ENCODE measurements at regions not wholly inside any gene's neighbourhood (a gene's known extent, or its start where the extent isn't known, plus 50 kb on each side); places are given as distances from the start of the nearest gene placed in this dataset.

DNA sequence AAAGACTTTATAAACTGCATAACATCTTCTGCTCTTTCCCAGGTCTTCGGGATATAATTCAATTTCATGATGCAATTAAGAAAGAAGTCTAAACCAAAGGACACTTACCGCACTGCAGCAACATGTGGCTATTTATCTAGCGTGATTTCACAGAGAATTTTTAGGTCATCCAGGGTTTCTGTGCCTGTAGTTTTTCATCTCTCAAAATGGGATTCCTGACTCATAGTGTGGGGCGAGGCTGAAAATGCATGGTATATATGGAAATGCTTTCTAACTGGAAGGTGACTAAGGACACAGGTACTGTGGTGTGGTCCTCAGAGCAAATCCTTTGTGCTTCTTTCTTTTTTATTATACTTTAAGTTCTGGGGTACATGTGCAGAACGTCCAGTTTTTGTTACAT lies 557.7 kb upstream of the KLF4 start:
- no peak for DNase-seq
- no peak overlapping the region for H3K27ac ChIP-seq (ENCODE audit: insufficient read depth in 1 of 2, low read depth in 1 of 2, low read length in 2 of 2, poor library complexity in 1 of 2, severe bottlenecking in 2 of 2)
- 100% methylated on average over 2 of the region's 5 CpGs for WGBS (ENCODE audit: insufficient coverage)

DNA sequence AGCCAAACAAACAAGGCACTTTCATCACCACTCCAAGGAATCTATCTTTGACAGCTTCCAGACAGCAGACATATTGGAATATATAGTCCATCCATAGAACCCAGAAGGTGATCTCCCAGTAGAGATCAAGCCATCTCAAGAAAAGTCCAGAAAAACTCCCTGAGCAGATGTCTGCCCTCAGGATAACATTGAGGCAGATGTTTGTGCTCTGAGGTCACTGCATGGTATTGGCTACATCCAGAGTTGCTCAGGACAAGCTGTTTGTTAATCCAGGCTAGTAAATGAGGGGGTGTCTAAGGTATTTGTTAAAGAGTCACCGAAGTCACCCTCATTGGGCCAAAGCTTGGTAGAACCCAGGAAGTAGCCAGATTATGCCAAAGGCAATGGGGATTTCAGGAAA lies 556.3 kb upstream of the KLF4 start:
- Histone ChIP-seq H3K27ac (ENCODE audit: insufficient read depth in 1 of 2, low read depth in 1 of 2, low read length in 2 of 2, poor library complexity in 1 of 2, severe bottlenecking in 2 of 2) (no peak overlapping the region), H3K27me3 (replicated peaks in 2 of 5; ENCODE audit: control insufficient read depth in 4 of 5, insufficient read depth in 5 of 5, low read length in 4 of 5) (no peaks in the 10 kb centered on the region), H3K4me3 (ENCODE audit: control insufficient read depth in 1 of 7, extremely low read depth in 1 of 7, insufficient read depth in 4 of 7, low read depth in 2 of 7, low read length in 6 of 7) (no peak overlapping the region), H3K4me1 (ENCODE audit: control extremely low read depth in 1 of 4, control insufficient read depth in 4 of 4, insufficient read depth in 4 of 4, low read length in 3 of 4) (no peaks in the 10 kb centered on the region), H3K9me3 (ENCODE audit: control extremely low read depth in 1 of 5, control insufficient read depth in 4 of 5, insufficient read depth in 2 of 5, low read depth in 1 of 5, low read length in 4 of 5) (peaks cover 0 to 14% (median 3%) of the 10 kb centered on the region in 5 experiments), H3K36me3 (ENCODE audit: control insufficient read depth in 4 of 4, insufficient read depth in 4 of 4, low read length in 3 of 4) (no peaks in the 10 kb centered on the region)
- WGBS (ENCODE audit: insufficient coverage): 100% methylated on average over 1 of the region's 1 CpG
- CTCF ChIA-PET: no interaction called here
- POLR2A ChIA-PET: no interaction called here
- no peak for DNase-seq

More for the DNA sequence above, 557.7 kb upstream of the KLF4 start:
- ChIA-PET POLR2A (no interaction called here), CTCF (no interaction called here)
- Histone ChIP-seq H3K4me1 (ENCODE audit: control extremely low read depth in 1 of 4, control insufficient read depth in 4 of 4, insufficient read depth in 4 of 4, low read length in 3 of 4) (no peaks in the 10 kb centered on the region), H3K27me3 (replicated peaks in 2 of 5; ENCODE audit: control insufficient read depth in 4 of 5, insufficient read depth in 5 of 5, low read length in 4 of 5) (no peaks in the 10 kb centered on the region), H3K9me3 (ENCODE audit: control extremely low read depth in 1 of 5, control insufficient read depth in 4 of 5, insufficient read depth in 2 of 5, low read depth in 1 of 5, low read length in 4 of 5) (peaks cover 0 to 13% (median 3%) of the 10 kb centered on the region in 5 experiments), H3K36me3 (ENCODE audit: control insufficient read depth in 4 of 4, insufficient read depth in 4 of 4, low read length in 3 of 4) (no peaks in the 10 kb centered on the region), H3K4me3 (ENCODE audit: control insufficient read depth in 1 of 7, extremely low read depth in 1 of 7, insufficient read depth in 4 of 7, low read depth in 2 of 7, low read length in 6 of 7) (no peak overlapping the region)

DNA sequence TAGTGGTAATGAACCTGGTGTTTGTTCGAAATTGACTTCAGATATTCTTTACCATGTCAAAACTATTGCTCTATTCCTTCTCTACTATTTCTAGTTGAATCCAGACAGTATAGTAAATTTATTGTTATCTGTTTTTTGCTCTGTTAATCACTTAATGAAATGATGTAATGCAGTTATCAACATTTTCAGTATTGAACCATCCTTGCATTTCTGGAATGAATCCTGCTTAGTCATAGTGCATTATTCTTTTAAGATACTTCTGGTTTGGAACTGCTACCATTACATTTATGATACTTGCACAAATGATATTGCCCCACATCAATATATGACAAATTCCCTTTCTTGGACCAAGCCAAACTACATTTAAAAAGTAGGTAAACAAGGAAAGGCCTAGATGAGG lies 554.0 kb upstream of the KLF4 start:
- Histone ChIP-seq H3K36me3 (ENCODE audit: control insufficient read depth in 4 of 4, insufficient read depth in 4 of 4, low read length in 3 of 4) (no peaks in the 10 kb centered on the region), H3K9me3 (ENCODE audit: control extremely low read depth in 1 of 5, control insufficient read depth in 4 of 5, insufficient read depth in 2 of 5, low read depth in 1 of 5, low read length in 4 of 5) (peaks cover 0 to 14% (median 3%) of the 10 kb centered on the region in 5 experiments), H3K27ac (ENCODE audit: insufficient read depth in 1 of 2, low read depth in 1 of 2, low read length in 2 of 2, poor library complexity in 1 of 2, severe bottlenecking in 2 of 2) (no peak overlapping the region), H3K4me1 (ENCODE audit: control extremely low read depth in 1 of 4, control insufficient read depth in 4 of 4, insufficient read depth in 4 of 4, low read length in 3 of 4) (no peaks in the 10 kb centered on the region), H3K4me3 (ENCODE audit: control insufficient read depth in 1 of 7, extremely low read depth in 1 of 7, insufficient read depth in 4 of 7, low read depth in 2 of 7, low read length in 6 of 7) (peak overlapping the region in 1 of 7 experiments; percentile 6), H3K27me3 (replicated peaks in 2 of 5; ENCODE audit: control insufficient read depth in 4 of 5, insufficient read depth in 5 of 5, low read length in 4 of 5) (no peaks in the 10 kb centered on the region)
- CTCF ChIA-PET: no interaction called here
- POLR2A ChIA-PET: no interaction called here
- DNase-seq: peak in 2 of 3 donors; percentile 1 to 5
- WGBS (ENCODE audit: insufficient coverage): no CpG with 5 or more reads among the region's 1 CpG

DNA sequence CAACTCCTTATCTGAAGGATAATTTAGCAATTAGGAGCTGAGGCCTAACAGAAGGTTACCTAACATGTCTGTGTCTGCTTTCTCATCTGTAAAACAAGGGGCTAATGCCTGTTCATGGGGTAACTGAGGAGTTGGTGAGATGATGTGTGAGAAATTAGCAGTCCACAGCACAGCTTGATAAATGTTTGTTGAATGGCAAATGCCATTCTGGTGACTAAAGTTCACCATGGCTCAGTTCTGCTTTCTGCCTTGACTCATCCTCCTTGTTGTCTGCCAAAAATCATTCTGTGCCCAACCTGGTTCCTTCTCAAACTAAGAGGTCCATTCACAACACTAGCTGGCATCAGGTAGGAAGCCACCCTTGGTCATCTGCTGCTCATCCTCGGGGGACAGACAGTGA lies 552.0 kb upstream of the KLF4 start:
- DNase-seq: no peak
- WGBS (ENCODE audit: insufficient coverage): 100% methylated on average over 1 of the region's 1 CpG

DNA sequence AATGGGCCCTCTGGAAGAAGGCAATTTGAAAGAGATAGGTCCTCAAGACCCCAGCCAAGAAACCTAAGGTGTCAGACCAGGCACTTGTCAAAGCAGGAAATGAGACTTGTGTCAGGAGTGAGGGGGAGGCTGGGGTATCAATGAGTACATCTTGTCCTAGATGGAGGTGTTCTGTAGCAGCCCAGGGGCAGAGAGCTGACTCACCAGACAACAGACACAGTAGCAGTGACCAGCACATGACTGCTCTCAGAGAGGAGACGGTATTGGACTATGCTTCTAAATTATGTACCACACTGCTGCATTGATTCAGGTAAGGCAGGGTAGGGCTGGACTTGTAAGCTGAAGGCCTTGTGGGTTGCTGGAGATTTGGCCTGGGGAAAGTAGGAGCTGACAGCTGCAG lies 551.2 kb upstream of the KLF4 start:
- Histone ChIP-seq H3K4me3 (ENCODE audit: control insufficient read depth in 1 of 7, extremely low read depth in 1 of 7, insufficient read depth in 4 of 7, low read depth in 2 of 7, low read length in 6 of 7) (no peak overlapping the region), H3K9me3 (ENCODE audit: control extremely low read depth in 1 of 5, control insufficient read depth in 4 of 5, insufficient read depth in 2 of 5, low read depth in 1 of 5, low read length in 4 of 5) (peaks cover 0 to 14% (median 3%) of the 10 kb centered on the region in 5 experiments), H3K36me3 (ENCODE audit: control insufficient read depth in 4 of 4, insufficient read depth in 4 of 4, low read length in 3 of 4) (no peaks in the 10 kb centered on the region), H3K27ac (ENCODE audit: insufficient read depth in 1 of 2, low read depth in 1 of 2, low read length in 2 of 2, poor library complexity in 1 of 2, severe bottlenecking in 2 of 2) (no peak overlapping the region), H3K27me3 (replicated peaks in 2 of 5; ENCODE audit: control insufficient read depth in 4 of 5, insufficient read depth in 5 of 5, low read length in 4 of 5) (no peaks in the 10 kb centered on the region), H3K4me1 (ENCODE audit: control extremely low read depth in 1 of 4, control insufficient read depth in 4 of 4, insufficient read depth in 4 of 4, low read length in 3 of 4) (no peaks in the 10 kb centered on the region)
- no peak for DNase-seq
- POLR2A ChIA-PET: no interaction called here
- no CpG with 5 or more reads among the region's 1 CpG for WGBS (ENCODE audit: insufficient coverage)
- CTCF ChIA-PET: no interaction called here

More for the DNA sequence above, 552.0 kb upstream of the KLF4 start:
- ChIA-PET CTCF (no interaction called here), POLR2A (no interaction called here)
- Histone ChIP-seq H3K4me1 (ENCODE audit: control extremely low read depth in 1 of 4, control insufficient read depth in 4 of 4, insufficient read depth in 4 of 4, low read length in 3 of 4) (no peaks in the 10 kb centered on the region), H3K36me3 (ENCODE audit: control insufficient read depth in 4 of 4, insufficient read depth in 4 of 4, low read length in 3 of 4) (no peaks in the 10 kb centered on the region), H3K9me3 (ENCODE audit: control extremely low read depth in 1 of 5, control insufficient read depth in 4 of 5, insufficient read depth in 2 of 5, low read depth in 1 of 5, low read length in 4 of 5) (peaks cover 0 to 14% (median 3%) of the 10 kb centered on the region in 5 experiments), H3K4me3 (ENCODE audit: control insufficient read depth in 1 of 7, extremely low read depth in 1 of 7, insufficient read depth in 4 of 7, low read depth in 2 of 7, low read length in 6 of 7) (no peak overlapping the region), H3K27ac (ENCODE audit: insufficient read depth in 1 of 2, low read depth in 1 of 2, low read length in 2 of 2, poor library complexity in 1 of 2, severe bottlenecking in 2 of 2) (no peak overlapping the region), H3K27me3 (replicated peaks in 2 of 5; ENCODE audit: control insufficient read depth in 4 of 5, insufficient read depth in 5 of 5, low read length in 4 of 5) (no peaks in the 10 kb centered on the region)

DNA sequence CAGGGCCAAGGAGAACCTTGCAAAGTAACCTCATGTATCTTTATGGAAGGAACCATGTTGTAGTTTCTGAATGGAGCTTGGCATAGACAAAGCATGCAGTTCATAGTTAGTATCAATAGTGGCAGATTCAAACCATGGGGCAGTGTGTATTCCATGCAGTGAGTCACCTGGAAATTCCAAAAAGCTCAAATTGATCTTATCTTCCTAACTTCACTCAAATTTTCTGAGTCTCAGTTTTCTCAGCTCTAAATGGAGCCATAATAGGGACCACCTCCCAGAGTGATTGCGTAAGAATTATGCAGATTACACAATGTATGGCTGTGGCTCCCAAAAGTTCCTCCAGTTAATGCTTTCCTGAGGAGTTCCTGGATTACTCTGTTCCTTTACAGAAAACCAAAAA lies 549.9 kb upstream of the KLF4 start:
- Histone ChIP-seq H3K27me3 (replicated peaks in 2 of 5; ENCODE audit: control insufficient read depth in 4 of 5, insufficient read depth in 5 of 5, low read length in 4 of 5) (no peaks in the 10 kb centered on the region), H3K4me3 (ENCODE audit: control insufficient read depth in 1 of 7, extremely low read depth in 1 of 7, insufficient read depth in 4 of 7, low read depth in 2 of 7, low read length in 6 of 7) (no peak overlapping the region), H3K27ac (ENCODE audit: insufficient read depth in 1 of 2, low read depth in 1 of 2, low read length in 2 of 2, poor library complexity in 1 of 2, severe bottlenecking in 2 of 2) (no peak overlapping the region), H3K9me3 (ENCODE audit: control extremely low read depth in 1 of 5, control insufficient read depth in 4 of 5, insufficient read depth in 2 of 5, low read depth in 1 of 5, low read length in 4 of 5) (peaks cover 0 to 14% (median 3%) of the 10 kb centered on the region in 5 experiments), H3K36me3 (ENCODE audit: control insufficient read depth in 4 of 4, insufficient read depth in 4 of 4, low read length in 3 of 4) (no peaks in the 10 kb centered on the region), H3K4me1 (ENCODE audit: control extremely low read depth in 1 of 4, control insufficient read depth in 4 of 4, insufficient read depth in 4 of 4, low read length in 3 of 4) (no peaks in the 10 kb centered on the region)
- no CpG with 5 or more reads among the region's 1 CpG for WGBS (ENCODE audit: insufficient coverage)
- DNase-seq: no peak
- ChIA-PET CTCF (interaction anchor here (1.0 kb wide), 1 partner anchor 16 kb away, joined by 3 read pairs; no protein-coding TSS in a partner anchor), POLR2A (no interaction called here)

DNA sequence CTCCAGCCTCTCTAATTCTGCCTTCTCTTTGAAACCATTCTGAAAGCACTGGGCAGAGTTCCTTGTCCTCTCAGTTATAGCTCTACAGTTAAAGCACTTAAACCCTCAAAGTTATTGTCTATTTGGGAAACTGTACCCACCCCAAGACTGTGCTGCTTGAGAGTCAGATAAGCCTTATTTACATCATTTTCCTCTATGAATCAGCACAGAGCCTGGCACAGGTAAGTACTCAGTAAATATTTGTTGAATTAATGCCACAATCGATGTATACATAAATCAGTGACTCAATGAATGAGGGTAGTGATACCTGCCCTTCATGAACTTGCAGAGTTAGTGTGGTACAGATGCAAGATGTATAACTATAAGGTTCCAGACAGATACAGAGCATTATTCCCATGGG lies 549.4 kb upstream of the KLF4 start:
- Histone ChIP-seq H3K27ac (ENCODE audit: insufficient read depth in 1 of 2, low read depth in 1 of 2, low read length in 2 of 2, poor library complexity in 1 of 2, severe bottlenecking in 2 of 2) (no peak overlapping the region), H3K36me3 (ENCODE audit: control insufficient read depth in 4 of 4, insufficient read depth in 4 of 4, low read length in 3 of 4) (no peaks in the 10 kb centered on the region), H3K9me3 (ENCODE audit: control extremely low read depth in 1 of 5, control insufficient read depth in 4 of 5, insufficient read depth in 2 of 5, low read depth in 1 of 5, low read length in 4 of 5) (peaks cover 0 to 11% (median 3%) of the 10 kb centered on the region in 5 experiments), H3K27me3 (replicated peaks in 2 of 5; ENCODE audit: control insufficient read depth in 4 of 5, insufficient read depth in 5 of 5, low read length in 4 of 5) (no peaks in the 10 kb centered on the region), H3K4me3 (ENCODE audit: control insufficient read depth in 1 of 7, extremely low read depth in 1 of 7, insufficient read depth in 4 of 7, low read depth in 2 of 7, low read length in 6 of 7) (no peak overlapping the region), H3K4me1 (ENCODE audit: control extremely low read depth in 1 of 4, control insufficient read depth in 4 of 4, insufficient read depth in 4 of 4, low read length in 3 of 4) (no peaks in the 10 kb centered on the region)
- ChIA-PET POLR2A (no interaction called here), CTCF (interaction anchor here (1.0 kb wide), 1 partner anchor 17 kb away, joined by 3 read pairs; no protein-coding TSS in a partner anchor)
- DNase-seq: no peak
- 100% methylated on average over 1 of the region's 1 CpG for WGBS (ENCODE audit: insufficient coverage)

All from common myeloid progenitor, CD34-positive (primary cell).